ENCODE measurements at regions not wholly inside any gene's neighbourhood (a gene's known extent, or its start where the extent isn't known, plus 50 kb on each side); places are given as distances from the start of the nearest gene placed in this dataset.

- H2AK5ac ChIP-seq (ENCODE audit: insufficient read length, low read length) = no peak overlapping the region
- Mint-ChIP-seq H3K36me3 (ENCODE audit: insufficient read depth in 1 of 3, low read depth in 3 of 3) (0 out of 7 replicates have a peak, but pooled peaks cover 0 to 3% (median 0%) of the 10 kb centered on the region in 3 experiments), H3K27me3 (ENCODE audit: low read depth) (no peaks in the 10 kb centered on the region), H3K4me3 (no peak overlapping the region), H3K27ac (no peak overlapping the region), H3K9me3 (peaks cover 2 to 3% of the 10 kb centered on the region in 2 experiments; a peak in 3 of 5 replicates), H3K4me1 (peaks cover 0 to 2% of the 10 kb centered on the region in 2 experiments; a peak in 1 of 4 replicates)
- WGBS (ENCODE audit: extremely low coverage, insufficient read length, low lambda C conversion rate) = no CpG with 5 or more reads among the region's 1 CpG
- H3K79me1 ChIP-seq (ENCODE audit: insufficient read depth, low read depth, low read length, poor library complexity, severe bottlenecking) = no peaks in the 10 kb centered on the region
- TF ChIP-seq CTCF (conservative IDR thresholded peaks at IDR 0.05) = no peak
- H3K79me2 ChIP-seq (ENCODE audit: insufficient read depth, low read length) = no peaks in the 10 kb centered on the region
- H3K9ac ChIP-seq (ENCODE audit: extremely low read depth, insufficient read length, low read length) = no peak overlapping the region
- no peak for DNase-seq
- no peaks in the 10 kb centered on the region for H3K4me1 ChIP-seq (ENCODE audit: insufficient read depth, low read length)
- H2BK12ac ChIP-seq (ENCODE audit: insufficient read length, low read depth, low read length) = no peak overlapping the region
- H2BK120ac ChIP-seq (ENCODE audit: low read depth, low read length, poor library complexity, severe bottlenecking) = no peak overlapping the region
- H2AFZ ChIP-seq (ENCODE audit: low read length) = no peak overlapping the region
- no peak overlapping the region for H4K8ac ChIP-seq (replicated peaks; ENCODE audit: insufficient read length, low read depth, low read length)
- no peaks in the 10 kb centered on the region for H4K20me1 ChIP-seq (ENCODE audit: control insufficient read depth, insufficient read depth, insufficient read length)
- no peaks in the 10 kb centered on the region for H3K23me2 ChIP-seq (ENCODE audit: insufficient read length, low read depth, low read length, poor library complexity, severe bottlenecking)
- H3K27me3 ChIP-seq (ENCODE audit: insufficient read depth, low read length) = no peaks in the 10 kb centered on the region
- H3K4me2 ChIP-seq (ENCODE audit: insufficient read depth, insufficient read length, low read length) = no peak overlapping the region
- no peak overlapping the region for H2BK20ac ChIP-seq (ENCODE audit: low read depth, low read length, poor library complexity, severe bottlenecking)
- no peak overlapping the region for H3T11ph ChIP-seq (ENCODE audit: low read length)
- H3K27ac ChIP-seq (ENCODE audit: insufficient read length, low read depth, low read length) = no peak overlapping the region
- no peaks in the 10 kb centered on the region for H3K9me3 ChIP-seq (ENCODE audit: control insufficient read depth, low read depth, low read length)
- no peak overlapping the region for H2BK5ac ChIP-seq (ENCODE audit: insufficient read length, low read length)
- H3K14ac ChIP-seq (ENCODE audit: insufficient read depth, low read length) = no peak overlapping the region
- H4K5ac ChIP-seq (ENCODE audit: insufficient read length, low read depth, low read length) = no peak overlapping the region
- no peak overlapping the region for H3K23ac ChIP-seq (ENCODE audit: insufficient read length, low read depth, low read length)
- H3K18ac ChIP-seq (ENCODE audit: insufficient read length, low read depth, low read length) = no peak overlapping the region
- no peak overlapping the region for H2BK15ac ChIP-seq (ENCODE audit: low read depth, low read length)
- H3K4ac ChIP-seq (ENCODE audit: low read depth, low read length) = no peak overlapping the region
- no peak overlapping the region for H4K91ac ChIP-seq (ENCODE audit: insufficient read length, low read depth, low read length)
- no peak overlapping the region for H3K56ac ChIP-seq (ENCODE audit: insufficient read length, low read depth, low read length)
Observed at GRCh38 chr3:78495301-78495700, 1272.5 kb downstream of the ROBO1 start.
